Caki2 (cell line): ENCODE measurements at regions not wholly inside any gene's neighbourhood (a gene's known extent, or its start where the extent isn't known, plus 50 kb on each side); places are given as distances from the start of the nearest gene placed in this dataset.

Experiments
- DNase-seq: peaks from one replicate; pipeline ENCODE4 v3.0.0-alpha.2; 2015; ENCODE audit warnings: low read depth
- in situ Hi-C: cut with HindIII; loops from 2 replicates; pipeline ENCODE4 v1.10.0; 2016; ENCODE audit warnings: low sequenced_read_pairs, low pct_unique_long_range_greater_than_20kb, mixed read lengths

GRCh38 chr18:64294967-64295366, 146.1 kb upstream of the LINC00305 start:
- in situ Hi-C loops, result no loop called here
- DNase-seq, result no peak

GRCh38 chr18:64288432-64288831, 139.5 kb upstream of the LINC00305 start:
- in situ Hi-C loops, result no loop called here
- no peak for DNase-seq

GRCh38 chr18:64287926-64288325, 139.0 kb upstream of the LINC00305 start:
- in situ Hi-C loops, result no loop called here

GRCh38 chr18:64283059-64283458, 134.2 kb upstream of the LINC00305 start:
- in situ Hi-C loops, result no loop called here
- no peak for DNase-seq

More at GRCh38 chr18:64287926-64288325, 139.0 kb upstream of the LINC00305 start:
- no peak for DNase-seq

- in situ Hi-C loops, result no loop called here
- no peak for DNase-seq
Observed at GRCh38 chr18:64278026-64278425, 129.1 kb upstream of the LINC00305 start.

- DNase-seq, result no peak
- in situ Hi-C loops, result no loop called here
Observed at GRCh38 chr18:64276311-64277090, 127.6 kb upstream of the LINC00305 start.

GRCh38 chr18:64275593-64276300, 126.9 kb upstream of the LINC00305 start:
- in situ Hi-C loops, result no loop called here
- DNase-seq, result no peak

- in situ Hi-C loops, result no loop called here
- no peak for DNase-seq
Observed at GRCh38 chr18:64273724-64274123, 124.8 kb upstream of the LINC00305 start.

- no peak for DNase-seq
- in situ Hi-C loops, result no loop called here
Observed at GRCh38 chr18:64271975-64272659, 123.2 kb upstream of the LINC00305 start.

- DNase-seq, result no peak
- in situ Hi-C loops, result no loop called here
Observed at GRCh38 chr18:64271246-64271645, 122.4 kb upstream of the LINC00305 start.

GRCh38 chr18:64270608-64271007, 121.7 kb upstream of the LINC00305 start:
- in situ Hi-C loops, result no loop called here
- no peak for DNase-seq

GRCh38 chr18:64270121-64270520, 121.2 kb upstream of the LINC00305 start:
- DNase-seq, result no peak
- in situ Hi-C loops, result no loop called here

- in situ Hi-C loops, result no loop called here
- no peak for DNase-seq
Observed at GRCh38 chr18:64264171-64264570, 115.3 kb upstream of the LINC00305 start.

- in situ Hi-C loops, result no loop called here
- no peak for DNase-seq
Observed at GRCh38 chr18:64260810-64261209, 111.9 kb upstream of the LINC00305 start.

- in situ Hi-C loops, result no loop called here
Observed at GRCh38 chr18:64259871-64260270, 111.0 kb upstream of the LINC00305 start.

GRCh38 chr18:64258111-64258650, 109.3 kb upstream of the LINC00305 start:
- in situ Hi-C loops, result no loop called here
- no peak for DNase-seq

More at GRCh38 chr18:64259871-64260270, 111.0 kb upstream of the LINC00305 start:
- DNase-seq, result no peak

GRCh38 chr18:64254399-64255093, 105.7 kb upstream of the LINC00305 start:
- no peak for DNase-seq
- in situ Hi-C loops, result no loop called here

- in situ Hi-C loops, result no loop called here
- DNase-seq, result no peak
Observed at GRCh38 chr18:64253873-64254272, 105.0 kb upstream of the LINC00305 start.
